ENCODE measurements at regions not wholly inside any gene's neighbourhood (a gene's known extent, or its start where the extent isn't known, plus 50 kb on each side); places are given as distances from the start of the nearest gene placed in this dataset.

DNA sequence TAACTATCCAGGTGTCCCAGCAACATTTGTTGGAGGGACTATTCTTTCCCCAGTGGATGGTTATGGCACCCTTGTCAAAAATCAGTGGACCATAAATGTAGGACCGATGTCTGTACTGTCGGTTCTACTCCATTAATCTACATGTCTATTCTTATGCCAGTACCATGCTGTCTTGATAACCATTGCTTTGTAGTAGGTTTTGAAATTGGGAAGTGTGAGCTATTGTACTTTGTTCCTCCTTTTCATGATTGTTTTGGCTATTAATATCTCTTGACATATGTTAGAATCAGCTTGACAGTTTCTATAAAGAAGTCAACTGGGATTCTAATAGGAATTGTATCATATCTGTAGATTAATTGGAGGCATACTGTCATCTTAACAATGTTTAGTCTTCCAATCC is 112.7 kb downstream of the HNRNPD start:
- DNase-seq (ENCODE audit: extremely low read depth, low read depth) = no peak
- no peak overlapping the region for H3K4me3 ChIP-seq (replicated peaks; ENCODE audit: low read depth, low read length)
- TF ChIP-seq, protein P1, sequence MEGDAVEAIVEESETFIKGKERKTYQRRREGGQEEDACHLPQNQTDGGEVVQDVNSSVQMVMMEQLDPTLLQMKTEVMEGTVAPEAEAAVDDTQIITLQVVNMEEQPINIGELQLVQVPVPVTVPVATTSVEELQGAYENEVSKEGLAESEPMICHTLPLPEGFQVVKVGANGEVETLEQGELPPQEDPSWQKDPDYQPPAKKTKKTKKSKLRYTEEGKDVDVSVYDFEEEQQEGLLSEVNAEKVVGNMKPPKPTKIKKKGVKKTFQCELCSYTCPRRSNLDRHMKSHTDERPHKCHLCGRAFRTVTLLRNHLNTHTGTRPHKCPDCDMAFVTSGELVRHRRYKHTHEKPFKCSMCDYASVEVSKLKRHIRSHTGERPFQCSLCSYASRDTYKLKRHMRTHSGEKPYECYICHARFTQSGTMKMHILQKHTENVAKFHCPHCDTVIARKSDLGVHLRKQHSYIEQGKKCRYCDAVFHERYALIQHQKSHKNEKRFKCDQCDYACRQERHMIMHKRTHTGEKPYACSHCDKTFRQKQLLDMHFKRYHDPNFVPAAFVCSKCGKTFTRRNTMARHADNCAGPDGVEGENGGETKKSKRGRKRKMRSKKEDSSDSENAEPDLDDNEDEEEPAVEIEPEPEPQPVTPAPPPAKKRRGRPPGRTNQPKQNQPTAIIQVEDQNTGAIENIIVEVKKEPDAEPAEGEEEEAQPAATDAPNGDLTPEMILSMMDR (IDR thresholded peaks at IDR 0.05; ENCODE audit: low read depth, low read length, missing control alignments) = no peak

GRCh38 chr4:82260632-82261031 is 113.2 kb downstream of the HNRNPD start:
- H3K4me3 ChIP-seq (replicated peaks; ENCODE audit: low read depth, low read length) = no peak overlapping the region
- TF ChIP-seq, protein P1 (IDR thresholded peaks at IDR 0.05; ENCODE audit: low read depth, low read length, missing control alignments) = no peak

DNA sequence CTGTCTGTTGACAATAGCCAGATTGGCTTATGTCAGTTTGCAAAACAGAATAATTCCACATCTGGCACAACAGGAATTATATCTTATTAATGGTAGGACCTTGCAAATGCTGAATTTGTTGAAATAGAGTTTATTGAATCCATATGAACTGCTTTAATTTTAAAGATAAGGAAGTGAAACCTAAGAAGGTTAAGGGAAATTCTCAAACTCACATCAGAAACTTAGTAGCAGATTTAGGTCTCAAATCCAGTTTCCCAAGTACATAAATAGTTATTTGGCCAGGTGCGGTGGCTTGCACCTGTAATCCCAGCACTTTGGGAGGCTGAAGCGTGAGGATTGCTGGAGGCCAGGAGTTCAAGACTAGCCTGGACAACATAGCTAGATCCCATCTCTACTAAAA is 117.1 kb downstream of the HNRNPD start:
- TF ChIP-seq, protein P1 (IDR thresholded peaks at IDR 0.05; ENCODE audit: low read depth, low read length, missing control alignments) = no peak
- DNase-seq (ENCODE audit: extremely low read depth, low read depth) = no peak
- no peak overlapping the region for H3K4me3 ChIP-seq (replicated peaks; ENCODE audit: low read depth, low read length)

More at GRCh38 chr4:82260632-82261031, 113.2 kb downstream of the HNRNPD start:
- DNase-seq (ENCODE audit: extremely low read depth, low read depth) = no peak

GRCh38 chr4:82255657-82256056 is 118.1 kb downstream of the HNRNPD start:
- DNase-seq (ENCODE audit: extremely low read depth, low read depth) = no peak
- no peak overlapping the region for H3K4me3 ChIP-seq (replicated peaks; ENCODE audit: low read depth, low read length)
- TF ChIP-seq, protein P1 (IDR thresholded peaks at IDR 0.05; ENCODE audit: low read depth, low read length, missing control alignments) = no peak

- no peak for DNase-seq (ENCODE audit: extremely low read depth, low read depth)
- H3K4me3 ChIP-seq (replicated peaks; ENCODE audit: low read depth, low read length) = no peak overlapping the region
- TF ChIP-seq, protein P1 (IDR thresholded peaks at IDR 0.05; ENCODE audit: low read depth, low read length, missing control alignments) = no peak
Measured at GRCh38 chr4:82248903-82249632, 124.7 kb downstream of the HNRNPD start.

GRCh38 chr4:82247629-82248028 is 126.2 kb downstream of the HNRNPD start:
- no peak for DNase-seq (ENCODE audit: extremely low read depth, low read depth)

More at GRCh38 chr4:82247629-82248028, 126.2 kb downstream of the HNRNPD start:
- H3K4me3 ChIP-seq (replicated peaks; ENCODE audit: low read depth, low read length) = no peak overlapping the region
- TF ChIP-seq, protein P1 (IDR thresholded peaks at IDR 0.05; ENCODE audit: low read depth, low read length, missing control alignments) = no peak
